Muscle layer of colon (tissue), 2 donors: ENCODE measurements at regions not wholly inside any gene's neighbourhood (a gene's known extent, or its start where the extent isn't known, plus 50 kb on each side); places are given as distances from the start of the nearest gene placed in this dataset.

Experiments used
- H3K27ac ChIP-seq: one replicate; pipeline ENCODE4 v1.7.0; 2013; ENCODE audit warnings: low read depth, mild to moderate bottlenecking, low read length, moderate library complexity
- H3K27me3 ChIP-seq, 2 donors: one replicate each; pipeline ENCODE4 v1.7.0; 2013; ENCODE audit warnings: low read length in 2 of 2, mild to moderate bottlenecking in 2 of 2; ENCODE audit not compliant: insufficient read depth in 2 of 2, control insufficient read depth in 1 of 2
- H3K36me3 ChIP-seq: one replicate; pipeline ENCODE4 v1.7.0; 2013; ENCODE audit warnings: mild to moderate bottlenecking, low read length; ENCODE audit not compliant: insufficient read depth
- H3K4me1 ChIP-seq: one replicate; pipeline ENCODE4 v1.7.0; 2013; ENCODE audit warnings: mild to moderate bottlenecking, low read length; ENCODE audit not compliant: insufficient read depth
- H3K4me3 ChIP-seq, 2 donors: one replicate each; pipeline ENCODE4 v1.7.0; 2013; ENCODE audit warnings: low read length in 2 of 2, low read depth in 1 of 2, mild to moderate bottlenecking in 1 of 2, moderate library complexity in 1 of 2
- H3K9ac ChIP-seq: one replicate; pipeline ENCODE4 v1.7.0; 2013; ENCODE audit warnings: low read length
- H3K9me3 ChIP-seq: one replicate; pipeline ENCODE4 v1.7.0; 2013; ENCODE audit warnings: mild to moderate bottlenecking, low read length
- donor health status: abdominal sarcoma.
- donor health status: Adenocarcinoma of cecum.

DNA sequence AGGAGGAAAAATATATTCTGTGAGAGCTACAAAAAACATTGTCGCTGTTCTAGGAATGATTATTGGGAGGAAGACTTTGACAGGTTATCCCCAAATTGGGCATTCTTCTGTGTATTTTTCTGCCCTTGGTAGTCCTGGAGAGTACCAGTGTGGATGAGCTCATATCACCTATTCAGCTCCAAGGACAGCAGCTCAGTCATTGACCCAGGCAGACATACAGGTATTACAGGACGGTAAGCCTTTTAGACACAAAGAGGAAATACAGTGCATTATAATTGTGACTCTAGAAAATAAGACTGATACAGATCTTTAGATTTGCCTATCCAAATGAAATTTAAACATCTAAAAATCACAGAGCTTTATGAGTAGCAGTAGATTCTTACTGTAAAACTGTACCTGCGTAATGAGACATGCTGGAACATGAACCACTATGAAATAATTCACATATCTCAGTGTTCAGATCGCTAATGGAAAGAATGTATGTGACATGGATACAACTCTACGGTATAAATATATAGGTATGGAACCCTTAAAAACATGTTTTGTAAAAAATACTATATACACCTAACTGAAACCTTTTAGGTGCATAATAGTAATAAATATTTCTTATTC is 56.0 kb downstream of the PLK2 start:
- H3K27ac ChIP-seq = no peak overlapping the region
- no peaks in the 10 kb centered on the region for H3K27me3 ChIP-seq
- no peaks in the 10 kb centered on the region for H3K36me3 ChIP-seq
- H3K9ac ChIP-seq = no peak overlapping the region
- H3K4me1 ChIP-seq = no peaks in the 10 kb centered on the region
- no peaks in the 10 kb centered on the region for H3K9me3 ChIP-seq
- H3K4me3 ChIP-seq = no peak overlapping the region

DNA sequence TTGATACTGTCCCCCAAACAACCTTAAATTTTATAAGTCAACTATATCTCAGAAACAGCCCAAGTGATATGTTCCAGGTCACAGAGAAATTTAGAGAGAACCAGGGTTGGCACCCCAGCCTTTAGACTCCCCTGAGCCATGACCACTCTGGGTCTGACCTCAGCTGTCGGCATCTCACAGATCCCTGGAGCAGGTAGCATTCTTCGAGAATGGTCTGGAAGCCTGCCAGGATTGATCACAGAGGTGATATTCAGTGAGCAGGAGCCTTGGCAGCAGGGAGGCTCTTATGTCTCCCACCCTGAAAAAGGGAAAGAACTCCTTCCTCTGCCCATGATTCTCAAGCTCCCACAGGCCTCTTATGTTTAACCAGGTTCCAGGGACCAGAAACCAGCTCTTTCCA is 58.2 kb downstream of the PLK2 start:
- Histone ChIP-seq H3K27me3 (no peaks in the 10 kb centered on the region), H3K4me1 (no peaks in the 10 kb centered on the region), H3K36me3 (no peaks in the 10 kb centered on the region), H3K4me3 (no peak overlapping the region), H3K9me3 (no peaks in the 10 kb centered on the region), H3K27ac (no peak overlapping the region), H3K9ac (no peak overlapping the region)

DNA sequence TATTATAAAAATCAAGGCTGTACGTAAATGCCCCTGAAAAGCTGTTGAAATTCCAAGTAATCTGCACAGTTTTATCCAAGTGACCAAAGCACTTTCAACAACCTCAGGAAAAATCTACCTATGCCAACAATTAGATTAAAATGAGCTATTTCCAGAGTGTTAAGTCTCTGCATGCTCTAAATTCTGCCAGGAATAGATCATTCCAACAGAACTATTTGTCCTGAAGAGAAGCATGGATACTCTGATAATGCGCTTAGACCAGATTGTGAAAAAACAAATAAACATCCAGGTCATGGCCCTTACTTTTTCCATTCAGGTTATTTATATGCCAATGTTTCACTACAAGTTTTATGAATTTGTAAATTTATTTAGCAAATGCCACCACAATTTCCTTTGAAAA is 59.1 kb downstream of the PLK2 start:
- Histone ChIP-seq H3K4me1 (no peaks in the 10 kb centered on the region), H3K9ac (no peak overlapping the region), H3K36me3 (no peaks in the 10 kb centered on the region), H3K4me3 (no peak overlapping the region), H3K27ac (no peak overlapping the region), H3K27me3 (no peaks in the 10 kb centered on the region), H3K9me3 (no peaks in the 10 kb centered on the region)

DNA sequence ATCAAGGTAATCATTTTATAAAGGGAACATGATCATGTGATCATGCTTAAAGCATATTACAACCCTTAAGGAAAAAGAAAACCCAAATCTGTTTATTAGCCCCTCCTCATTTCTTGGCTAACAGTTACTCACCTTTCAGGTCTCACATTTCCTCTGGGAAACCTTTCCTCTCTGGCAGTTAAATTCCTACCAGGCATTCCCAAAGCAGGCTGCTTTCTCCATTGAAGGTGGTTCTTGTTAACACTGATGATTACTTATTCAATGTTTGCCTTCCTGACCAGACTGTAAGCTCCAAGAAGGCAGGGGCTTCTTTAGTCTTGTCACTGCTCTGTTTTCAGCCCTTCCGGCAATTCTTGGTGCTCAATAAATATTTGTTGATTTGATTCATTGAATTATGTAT is 59.9 kb downstream of the PLK2 start:
- no peaks in the 10 kb centered on the region for H3K4me1 ChIP-seq
- H3K27me3 ChIP-seq = no peaks in the 10 kb centered on the region
- H3K4me3 ChIP-seq = no peak overlapping the region
- no peaks in the 10 kb centered on the region for H3K36me3 ChIP-seq
- H3K9ac ChIP-seq = no peak overlapping the region
- no peak overlapping the region for H3K27ac ChIP-seq
- no peaks in the 10 kb centered on the region for H3K9me3 ChIP-seq

DNA sequence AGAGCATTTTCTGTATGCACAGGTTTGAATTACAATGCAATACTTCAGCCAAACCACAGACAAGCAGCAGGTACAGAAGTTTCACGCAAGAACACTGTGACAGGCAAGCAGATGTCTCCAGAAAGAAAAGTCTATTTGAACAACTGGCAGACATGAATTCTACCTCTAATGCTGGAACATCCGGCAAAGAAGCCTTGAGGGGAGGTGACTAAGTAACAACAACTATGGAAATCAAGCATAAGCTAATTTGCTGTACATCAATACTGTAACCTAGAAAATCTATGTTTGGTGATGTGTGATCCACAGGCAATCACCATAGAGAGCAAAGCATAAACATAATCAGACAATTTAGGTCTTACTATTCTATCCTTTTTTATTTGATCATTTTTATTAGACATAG is 65.5 kb downstream of the PLK2 start:
- Histone ChIP-seq H3K36me3 (no peaks in the 10 kb centered on the region), H3K9ac (no peak overlapping the region), H3K27me3 (no peaks in the 10 kb centered on the region), H3K27ac (no peak overlapping the region), H3K9me3 (no peaks in the 10 kb centered on the region), H3K4me1 (no peaks in the 10 kb centered on the region), H3K4me3 (no peak overlapping the region)

DNA sequence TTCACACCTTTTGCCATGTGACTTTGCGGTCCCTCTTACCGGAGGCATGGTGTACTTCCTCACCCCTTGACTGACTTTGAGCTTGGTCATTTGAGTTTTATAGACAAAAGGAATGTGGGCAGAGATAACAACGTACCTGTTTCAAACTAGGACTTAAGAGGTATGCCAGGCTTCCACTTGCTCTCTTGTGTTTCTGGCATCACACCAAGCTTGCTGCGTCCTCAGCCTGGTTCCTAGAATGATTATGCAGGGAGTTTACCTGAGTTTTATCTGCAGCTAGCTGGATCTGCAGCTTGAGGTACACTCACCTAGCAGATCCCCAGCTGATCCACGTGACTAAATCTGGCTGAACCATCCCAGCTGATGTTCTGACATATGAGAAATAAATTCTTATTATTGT is 66.2 kb downstream of the PLK2 start:
- no peak overlapping the region for H3K27ac ChIP-seq
- no peaks in the 10 kb centered on the region for H3K4me1 ChIP-seq
- H3K4me3 ChIP-seq = no peak overlapping the region
- no peaks in the 10 kb centered on the region for H3K9me3 ChIP-seq
- H3K9ac ChIP-seq = no peak overlapping the region
- H3K27me3 ChIP-seq = no peaks in the 10 kb centered on the region
- no peaks in the 10 kb centered on the region for H3K36me3 ChIP-seq

DNA sequence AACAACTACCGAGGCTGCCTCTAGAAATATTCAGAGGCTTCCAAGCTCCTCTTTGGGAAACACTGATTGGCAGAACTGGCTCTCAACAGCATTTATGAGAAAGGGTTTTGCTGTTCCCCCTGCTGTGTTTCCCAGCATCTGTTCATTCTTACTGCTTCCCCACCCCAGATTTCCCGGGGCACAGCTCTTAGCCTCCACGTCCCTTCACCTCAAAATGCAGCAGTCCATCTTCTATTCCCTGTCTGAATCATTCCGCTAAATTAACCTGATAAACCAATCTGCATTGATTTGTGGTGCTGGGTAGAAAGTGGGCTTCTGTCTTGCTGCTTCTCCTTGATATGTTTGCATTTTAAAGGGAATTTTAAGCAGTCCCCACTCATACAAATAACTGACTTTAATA is 67.4 kb downstream of the PLK2 start:
- Histone ChIP-seq H3K9ac (no peak overlapping the region), H3K4me1 (no peaks in the 10 kb centered on the region), H3K4me3 (no peak overlapping the region), H3K27ac (no peak overlapping the region), H3K36me3 (no peaks in the 10 kb centered on the region), H3K9me3 (no peaks in the 10 kb centered on the region), H3K27me3 (no peaks in the 10 kb centered on the region)

DNA sequence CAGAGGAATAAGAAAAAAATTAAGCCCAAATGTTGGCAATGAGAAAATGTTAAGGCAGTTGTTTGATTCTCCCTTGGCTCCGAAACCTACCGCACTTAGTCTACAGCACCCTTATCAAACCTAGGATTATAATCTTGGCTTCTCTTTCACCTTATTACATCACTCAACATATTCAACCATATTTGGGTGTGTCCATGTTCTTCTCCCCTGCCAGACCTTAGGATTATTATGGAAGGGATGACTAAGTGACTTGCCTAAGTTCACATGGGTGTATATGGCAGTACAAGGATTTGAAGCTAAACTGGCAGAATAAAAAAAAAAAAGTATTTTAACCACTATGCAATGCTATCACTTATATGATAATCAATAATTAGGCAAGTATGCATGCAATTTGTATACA is 76.4 kb downstream of the PLK2 start:
- no peak overlapping the region for H3K9ac ChIP-seq
- no peaks in the 10 kb centered on the region for H3K4me1 ChIP-seq
- H3K9me3 ChIP-seq = no peaks in the 10 kb centered on the region
- no peaks in the 10 kb centered on the region for H3K27me3 ChIP-seq
- no peaks in the 10 kb centered on the region for H3K36me3 ChIP-seq
- no peak overlapping the region for H3K4me3 ChIP-seq
- H3K27ac ChIP-seq = no peak overlapping the region

DNA sequence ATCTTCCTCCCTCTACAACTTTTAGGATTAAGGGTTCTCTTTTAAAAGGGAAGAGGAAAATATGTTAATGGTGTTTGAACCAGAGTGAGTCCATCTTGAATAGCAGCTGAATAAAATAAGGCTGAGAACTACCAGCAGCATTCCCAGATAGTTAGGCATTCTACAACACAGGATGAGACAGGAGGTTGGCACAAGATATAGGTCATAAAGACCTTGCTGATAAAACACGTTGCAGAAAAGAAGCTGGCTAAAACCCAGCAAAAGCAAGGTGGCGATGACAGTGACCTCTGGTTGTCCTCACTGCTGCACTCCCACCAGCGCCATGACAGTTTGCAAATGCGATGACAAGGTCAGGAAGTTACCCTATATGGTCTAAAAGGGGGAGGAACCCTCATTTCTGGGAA is 77.8 kb downstream of the PLK2 start:
- Histone ChIP-seq H3K9ac (no peak overlapping the region), H3K27me3 (no peaks in the 10 kb centered on the region), H3K4me3 (no peak overlapping the region), H3K27ac (no peak overlapping the region), H3K4me1 (no peaks in the 10 kb centered on the region), H3K9me3 (no peaks in the 10 kb centered on the region), H3K36me3 (no peaks in the 10 kb centered on the region)

DNA sequence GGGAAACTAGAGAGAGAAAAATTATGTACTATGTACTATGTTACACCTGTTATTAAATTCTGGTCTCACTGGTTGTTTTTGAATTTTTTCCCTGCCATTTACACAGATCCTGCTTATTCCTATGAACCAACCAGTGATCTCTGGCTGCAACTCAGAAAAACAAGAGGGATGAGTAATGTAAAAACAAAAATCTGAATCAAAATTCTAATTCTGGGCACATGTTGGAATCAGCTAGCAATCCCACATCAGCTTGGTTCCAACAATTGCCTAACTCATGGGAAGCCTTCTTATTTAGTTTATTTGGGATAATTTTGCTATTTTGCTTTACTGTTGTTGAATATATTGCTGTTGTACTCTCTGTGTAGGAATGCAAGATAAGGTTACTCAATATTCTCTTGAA is 78.3 kb downstream of the PLK2 start:
- Histone ChIP-seq H3K27me3 (no peaks in the 10 kb centered on the region), H3K4me3 (no peak overlapping the region), H3K36me3 (no peaks in the 10 kb centered on the region), H3K4me1 (no peaks in the 10 kb centered on the region), H3K9ac (no peak overlapping the region), H3K9me3 (no peaks in the 10 kb centered on the region), H3K27ac (no peak overlapping the region)

DNA sequence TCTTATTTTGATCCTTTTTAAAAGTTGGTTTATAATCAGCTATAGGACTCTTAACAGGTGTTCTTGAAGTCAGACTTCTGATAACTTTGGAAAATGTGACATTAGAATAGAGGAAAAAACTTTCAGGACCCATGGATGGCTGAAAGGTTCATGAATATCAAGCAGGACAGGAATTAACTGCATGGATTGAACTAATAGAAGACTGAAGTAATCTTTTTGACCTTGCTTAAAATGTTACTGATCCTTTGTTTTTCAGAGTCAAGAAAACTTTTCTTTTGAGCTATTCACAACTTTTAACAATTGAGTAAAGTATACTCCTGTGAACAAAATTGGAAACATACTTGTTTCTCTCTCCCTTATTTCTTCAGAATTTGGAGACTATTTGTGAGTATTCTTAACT is 79.2 kb downstream of the PLK2 start:
- H3K4me1 ChIP-seq = no peaks in the 10 kb centered on the region
- H3K4me3 ChIP-seq = no peak overlapping the region
- no peaks in the 10 kb centered on the region for H3K9me3 ChIP-seq
- H3K27ac ChIP-seq = no peak overlapping the region
- no peaks in the 10 kb centered on the region for H3K36me3 ChIP-seq
- H3K27me3 ChIP-seq = no peaks in the 10 kb centered on the region
- no peak overlapping the region for H3K9ac ChIP-seq

DNA sequence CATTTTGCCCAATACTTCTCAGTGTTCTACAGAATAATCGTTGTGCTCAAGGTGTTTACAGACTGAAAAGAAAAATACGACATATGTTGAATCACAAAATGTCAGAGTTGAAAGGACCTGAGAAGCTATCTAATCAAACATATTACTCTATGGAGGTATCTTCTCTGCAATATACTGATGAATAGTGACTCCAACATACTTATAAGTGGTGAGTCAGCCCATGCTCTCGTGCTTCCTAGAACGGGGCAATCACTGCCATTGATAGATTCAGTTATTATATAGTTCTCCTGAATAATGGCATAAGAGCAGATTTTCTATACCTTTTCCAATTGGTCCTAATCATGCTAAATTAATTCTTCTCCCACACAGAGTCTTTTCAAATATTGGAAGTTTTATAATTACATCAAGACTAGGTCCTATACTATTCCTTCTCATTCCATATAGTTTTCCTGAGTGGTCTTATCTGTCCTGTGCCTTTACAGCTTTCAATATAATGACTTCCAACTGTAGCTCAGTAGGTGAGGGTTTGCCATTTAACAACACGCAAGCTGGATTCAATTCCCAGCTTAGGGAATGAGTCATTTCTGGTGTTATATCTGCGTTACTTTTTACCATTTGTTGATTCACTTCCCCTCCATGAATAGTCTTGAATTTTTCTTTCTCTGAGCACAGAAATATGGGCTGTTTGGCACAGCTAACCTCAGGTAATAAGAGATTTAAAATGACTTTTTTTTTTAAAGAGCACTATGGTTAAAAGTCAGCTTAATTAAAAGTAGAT is 81.1 kb downstream of the PLK2 start:
- Histone ChIP-seq H3K9ac (no peak overlapping the region), H3K4me1 (no peaks in the 10 kb centered on the region), H3K36me3 (no peaks in the 10 kb centered on the region), H3K27me3 (no peaks in the 10 kb centered on the region), H3K4me3 (no peak overlapping the region), H3K9me3 (no peaks in the 10 kb centered on the region), H3K27ac (no peak overlapping the region)
